ENCODE measurements at regions not wholly inside any gene's neighbourhood (a gene's known extent, or its start where the extent isn't known, plus 50 kb on each side); places are given as distances from the start of the nearest gene placed in this dataset.

DNA sequence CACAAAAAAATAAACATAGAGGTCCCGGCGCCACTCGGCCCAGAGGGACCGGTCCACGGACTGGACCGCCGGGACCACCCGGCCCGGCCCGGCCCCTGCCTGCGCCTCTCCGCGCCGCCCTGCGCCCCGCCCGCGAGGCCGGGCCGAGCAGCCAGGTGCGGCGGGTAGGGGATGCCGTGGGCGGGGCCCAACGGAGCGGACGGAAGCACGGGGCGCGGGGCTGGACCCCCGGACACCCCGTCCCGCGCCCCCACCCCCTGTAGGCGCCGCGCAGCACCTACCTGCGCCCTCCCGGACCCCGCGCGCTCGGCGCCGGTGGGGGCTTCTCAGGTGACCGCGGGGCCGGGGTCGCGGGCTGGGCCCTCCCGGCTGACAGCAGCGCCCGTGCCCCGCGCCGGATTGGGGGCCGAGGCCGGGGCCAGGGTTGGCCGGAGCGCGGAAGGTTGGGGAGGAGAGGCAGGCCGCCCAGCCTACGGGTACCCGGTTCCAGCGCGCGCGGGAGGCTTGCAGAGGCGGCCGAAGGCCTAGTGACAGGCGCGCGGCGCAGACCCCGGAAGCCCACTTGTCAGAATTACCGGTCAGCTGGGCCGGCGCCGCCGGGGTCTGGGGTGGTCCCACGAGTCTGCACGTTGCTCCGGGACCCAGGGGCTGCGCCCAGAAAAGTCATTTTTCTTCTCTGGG is 351.9 kb upstream of the CAMK1G start:
- ChIA-PET POLR2A (no interaction called here), CTCF (no interaction called here)
- H3K4me3 ChIP-seq (ENCODE audit: low read depth, low read length) = no peak overlapping the region
- no peak for DNase-seq (ENCODE audit: low read depth, low spot score)
- TF ChIP-seq, protein P1, sequence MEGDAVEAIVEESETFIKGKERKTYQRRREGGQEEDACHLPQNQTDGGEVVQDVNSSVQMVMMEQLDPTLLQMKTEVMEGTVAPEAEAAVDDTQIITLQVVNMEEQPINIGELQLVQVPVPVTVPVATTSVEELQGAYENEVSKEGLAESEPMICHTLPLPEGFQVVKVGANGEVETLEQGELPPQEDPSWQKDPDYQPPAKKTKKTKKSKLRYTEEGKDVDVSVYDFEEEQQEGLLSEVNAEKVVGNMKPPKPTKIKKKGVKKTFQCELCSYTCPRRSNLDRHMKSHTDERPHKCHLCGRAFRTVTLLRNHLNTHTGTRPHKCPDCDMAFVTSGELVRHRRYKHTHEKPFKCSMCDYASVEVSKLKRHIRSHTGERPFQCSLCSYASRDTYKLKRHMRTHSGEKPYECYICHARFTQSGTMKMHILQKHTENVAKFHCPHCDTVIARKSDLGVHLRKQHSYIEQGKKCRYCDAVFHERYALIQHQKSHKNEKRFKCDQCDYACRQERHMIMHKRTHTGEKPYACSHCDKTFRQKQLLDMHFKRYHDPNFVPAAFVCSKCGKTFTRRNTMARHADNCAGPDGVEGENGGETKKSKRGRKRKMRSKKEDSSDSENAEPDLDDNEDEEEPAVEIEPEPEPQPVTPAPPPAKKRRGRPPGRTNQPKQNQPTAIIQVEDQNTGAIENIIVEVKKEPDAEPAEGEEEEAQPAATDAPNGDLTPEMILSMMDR (IDR thresholded peaks at IDR 0.05; ENCODE audit: insufficient read depth, low read length, missing control alignments) = no peak

GRCh38 chr1:209232197-209232596 is 351.3 kb upstream of the CAMK1G start:
- POLR2A ChIA-PET = no interaction called here
- CTCF ChIA-PET = interaction anchor here (1.6 kb wide), 1 partner anchor 25 kb away, joined by 5 read pairs; no protein-coding TSS in a partner anchor
- DNase-seq (ENCODE audit: low read depth, low spot score) = no peak
- TF ChIP-seq, protein P1 (IDR thresholded peaks at IDR 0.05; ENCODE audit: insufficient read depth, low read length, missing control alignments) = no peak
- no peak overlapping the region for H3K4me3 ChIP-seq (ENCODE audit: low read depth, low read length)

DNA sequence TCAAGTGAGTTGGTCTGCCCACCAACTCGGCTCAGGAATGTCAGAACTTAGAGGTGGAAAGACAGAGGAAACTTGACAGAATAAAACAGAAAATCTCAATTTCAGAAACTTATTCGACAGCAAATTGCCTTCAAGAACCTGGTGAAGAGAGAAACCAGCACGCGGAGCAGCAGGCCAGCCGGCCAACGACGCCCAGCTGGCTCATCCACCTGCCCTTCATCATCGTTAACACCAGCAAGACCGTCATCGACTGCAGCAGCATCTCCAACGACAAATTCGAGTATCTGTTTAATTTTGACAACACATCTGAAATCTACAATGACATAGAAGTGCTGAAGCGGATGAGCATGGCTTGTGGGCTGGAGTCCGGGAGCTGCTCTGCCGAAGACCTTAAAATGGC is 350.8 kb upstream of the CAMK1G start:
- TF ChIP-seq, protein P1 (IDR thresholded peaks at IDR 0.05; ENCODE audit: insufficient read depth, low read length, missing control alignments) = no peak
- DNase-seq (ENCODE audit: low read depth, low spot score) = no peak
- ChIA-PET POLR2A (no interaction called here), CTCF (interaction anchor here (1.0 to 1.6 kb wide), 2 partner anchors 15 to 25 kb away, joined by 4 to 5 read pairs; no protein-coding TSS in a partner anchor)
- no peak overlapping the region for H3K4me3 ChIP-seq (ENCODE audit: low read depth, low read length)

- ChIA-PET POLR2A (no interaction called here), CTCF (interaction anchor here (6.5 kb wide), 1 partner anchor 13 kb away, joined by 51 read pairs; no protein-coding TSS in a partner anchor)
- TF ChIP-seq, protein P1 (IDR thresholded peaks at IDR 0.05; ENCODE audit: insufficient read depth, low read length, missing control alignments) = no peak
Observed at GRCh38 chr1:209235166-209235565, 348.3 kb upstream of the CAMK1G start.

GRCh38 chr1:209238356-209238755 is 345.2 kb upstream of the CAMK1G start:
- CTCF ChIA-PET = interaction anchor here (6.5 kb wide), 1 partner anchor 9 kb away, joined by 51 read pairs; no protein-coding TSS in a partner anchor
- H3K4me3 ChIP-seq (ENCODE audit: low read depth, low read length) = no peak overlapping the region
- POLR2A ChIA-PET = no interaction called here
- TF ChIP-seq, protein P1 (IDR thresholded peaks at IDR 0.05; ENCODE audit: insufficient read depth, low read length, missing control alignments) = no peak
- DNase-seq (ENCODE audit: low read depth, low spot score) = no peak

More at GRCh38 chr1:209235166-209235565, 348.3 kb upstream of the CAMK1G start:
- no peak overlapping the region for H3K4me3 ChIP-seq (ENCODE audit: low read depth, low read length)
- no peak for DNase-seq (ENCODE audit: low read depth, low spot score)

GRCh38 chr1:209240351-209240750 is 343.2 kb upstream of the CAMK1G start:
- CTCF ChIA-PET = interaction anchor here (6.5 kb wide), 1 partner anchor 7 kb away, joined by 51 read pairs; no protein-coding TSS in a partner anchor
- POLR2A ChIA-PET = no interaction called here
- no peak overlapping the region for H3K4me3 ChIP-seq (ENCODE audit: low read depth, low read length)
- DNase-seq (ENCODE audit: low read depth, low spot score) = no peak
- TF ChIP-seq, protein P1 (IDR thresholded peaks at IDR 0.05; ENCODE audit: insufficient read depth, low read length, missing control alignments) = no peak

All from AG04449 (cell line).